Hepatocyte (in vitro differentiated cells): ENCODE measurements at regions not wholly inside any gene's neighbourhood (a gene's known extent, or its start where the extent isn't known, plus 50 kb on each side); places are given as distances from the start of the nearest gene placed in this dataset.

Experiments
- DNase-seq: peaks from one replicate; pipeline ENCODE4 v3.0.0-alpha.2; 2016; ENCODE audit warnings: low spot score
- H2AFZ ChIP-seq: fragments of 200-600 bp; sonication (generic); 2 replicates; pipeline ENCODE4 v1.6.0; 2016; ENCODE audit warnings: antibody characterized with exemption, mild to moderate bottlenecking
- H3K27ac ChIP-seq: fragments of 200-600 bp; sonication (generic); 2 replicates; pipeline ENCODE4 v1.5.1; 2016; ENCODE audit warnings: mild to moderate bottlenecking
- H3K27me3 ChIP-seq: fragments of 200-600 bp; sonication (generic); 2 replicates; pipeline ENCODE4 v1.6.1; 2016
- H3K36me3 ChIP-seq: fragments of 200-600 bp; sonication (generic); replicated peaks from 2 replicates; pipeline ENCODE4 v1.5.1; 2016; ENCODE audit warnings: low read depth; ENCODE audit not compliant: insufficient read depth
- H3K4me1 ChIP-seq: fragments of 200-600 bp; sonication (generic); 2 replicates; pipeline ENCODE4 v1.5.1; 2016; ENCODE audit warnings: mild to moderate bottlenecking, moderate library complexity; ENCODE audit not compliant: insufficient read depth
- H3K4me2 ChIP-seq: fragments of 200-600 bp; sonication (generic); 2 replicates; pipeline ENCODE4 v1.6.0; 2016
- H3K4me3 ChIP-seq: fragments of 200-600 bp; sonication (generic); 2 replicates; pipeline ENCODE4 v1.5.1; 2016; ENCODE audit warnings: mild to moderate bottlenecking
- H3K79me2 ChIP-seq: fragments of 200-600 bp; sonication (generic); 2 replicates; pipeline ENCODE4 v1.6.0; 2017; ENCODE audit warnings: mild to moderate bottlenecking
- H3K9me2 ChIP-seq: fragments of 200-600 bp; sonication (generic); replicated peaks from 2 replicates; pipeline ENCODE4 v1.6.0; 2017; ENCODE audit warnings: mild to moderate bottlenecking; ENCODE audit not compliant: insufficient read depth
- H3K9me3 ChIP-seq: fragments of 200-600 bp; sonication (generic); 2 replicates; pipeline ENCODE4 v1.5.1; 2016; ENCODE audit warnings: low read depth, mild to moderate bottlenecking
- H4K20me1 ChIP-seq: fragments of 200-600 bp; sonication (generic); 2 replicates; pipeline ENCODE4 v1.6.0; 2016; ENCODE audit warnings: mild to moderate bottlenecking; ENCODE audit not compliant: insufficient read depth, poor library complexity, severe bottlenecking
- EZH2 ChIP-seq: fragments of 200-600 bp; sonication (generic); IDR thresholded peaks from 2 replicates; pipeline ENCODE4 v1.6.1; 2016; ENCODE audit warnings: antibody characterized with exemption, mild to moderate bottlenecking, borderline replicate concordance
- EZH2phosphoT487 ChIP-seq: fragments of 200-600 bp; sonication (generic); IDR thresholded peaks from one replicate; pipeline ENCODE4 v1.6.1; 2018; ENCODE audit warnings: antibody characterized with exemption, mild to moderate bottlenecking, low read depth, moderate library complexity; ENCODE audit not compliant: unreplicated experiment, severe bottlenecking
- WGBS: methylation state at CpG from one replicate; pipeline ENCODE4 v1.1.6; 2016; ENCODE audit warnings: low lambda C conversion rate; ENCODE audit errors: missing lambda C conversion rate; 5-methylcytosine and 5-hydroxymethylcytosine counted together
- TF ChIP-seq, protein P1 (sequence below): fragments of 200-600 bp; sonication (generic); IDR thresholded peaks from 2 replicates; pipeline ENCODE4 v1.5.1; 2016; ENCODE audit warnings: antibody characterized with exemption, mild to moderate bottlenecking; ENCODE audit not compliant: poor library complexity

DNA sequence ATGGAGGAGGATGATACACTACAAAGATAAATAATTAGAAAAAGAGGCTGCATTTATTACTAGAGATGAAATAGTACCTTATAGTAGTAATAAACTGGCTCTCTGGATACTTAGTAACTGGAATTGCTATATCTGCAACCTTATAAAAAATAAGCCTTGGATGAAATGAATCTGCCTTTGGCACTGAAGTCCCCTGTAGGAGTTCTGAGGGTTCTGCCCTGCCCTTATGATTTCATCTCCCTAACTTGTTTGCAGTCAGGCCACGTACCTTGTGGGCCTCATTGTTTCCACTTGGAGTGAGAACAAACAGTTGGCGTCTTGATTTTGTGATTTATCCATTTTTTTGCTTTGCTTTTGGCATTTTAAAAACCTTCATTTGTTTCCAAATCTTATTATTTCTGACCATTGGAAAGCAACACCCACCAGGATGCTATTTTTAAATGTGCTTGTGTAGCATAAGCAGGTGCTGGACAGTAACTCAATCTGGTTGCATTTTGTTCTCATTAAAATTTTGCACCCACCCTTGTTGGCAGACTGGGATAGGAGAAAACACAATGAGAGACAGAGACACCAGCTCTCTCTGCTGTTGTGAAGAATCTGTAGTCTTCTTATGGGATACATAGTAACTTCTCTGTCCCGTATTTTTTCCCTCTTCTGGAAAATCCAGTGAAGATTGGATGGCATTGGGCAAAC is 518.9 kb upstream of the SGCD start:
- no peak for TF ChIP-seq EZH2phosphoT487
- TF ChIP-seq EZH2: no peak
- TF ChIP-seq, protein P1, sequence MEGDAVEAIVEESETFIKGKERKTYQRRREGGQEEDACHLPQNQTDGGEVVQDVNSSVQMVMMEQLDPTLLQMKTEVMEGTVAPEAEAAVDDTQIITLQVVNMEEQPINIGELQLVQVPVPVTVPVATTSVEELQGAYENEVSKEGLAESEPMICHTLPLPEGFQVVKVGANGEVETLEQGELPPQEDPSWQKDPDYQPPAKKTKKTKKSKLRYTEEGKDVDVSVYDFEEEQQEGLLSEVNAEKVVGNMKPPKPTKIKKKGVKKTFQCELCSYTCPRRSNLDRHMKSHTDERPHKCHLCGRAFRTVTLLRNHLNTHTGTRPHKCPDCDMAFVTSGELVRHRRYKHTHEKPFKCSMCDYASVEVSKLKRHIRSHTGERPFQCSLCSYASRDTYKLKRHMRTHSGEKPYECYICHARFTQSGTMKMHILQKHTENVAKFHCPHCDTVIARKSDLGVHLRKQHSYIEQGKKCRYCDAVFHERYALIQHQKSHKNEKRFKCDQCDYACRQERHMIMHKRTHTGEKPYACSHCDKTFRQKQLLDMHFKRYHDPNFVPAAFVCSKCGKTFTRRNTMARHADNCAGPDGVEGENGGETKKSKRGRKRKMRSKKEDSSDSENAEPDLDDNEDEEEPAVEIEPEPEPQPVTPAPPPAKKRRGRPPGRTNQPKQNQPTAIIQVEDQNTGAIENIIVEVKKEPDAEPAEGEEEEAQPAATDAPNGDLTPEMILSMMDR: no peak
- H3K9me3 ChIP-seq: no peaks in the 10 kb centered on the region
- H2AFZ ChIP-seq: no peak overlapping the region
- no peaks in the 10 kb centered on the region for H3K79me2 ChIP-seq
- H4K20me1 ChIP-seq: no peaks in the 10 kb centered on the region
- DNase-seq: no peak
- H3K27me3 ChIP-seq: no peaks in the 10 kb centered on the region
- 72% methylated on average over 3 of the region's 3 CpGs for WGBS
- H3K27ac ChIP-seq: no peak overlapping the region
- no peaks in the 10 kb centered on the region for H3K4me1 ChIP-seq
- no peak overlapping the region for H3K4me2 ChIP-seq
- H3K4me3 ChIP-seq: no peak overlapping the region
- H3K36me3 ChIP-seq: no peaks in the 10 kb centered on the region
- no peaks in the 10 kb centered on the region for H3K9me2 ChIP-seq

GRCh38 chr5:155815248-155815647 is 511.7 kb upstream of the SGCD start:
- no peak overlapping the region for H3K4me3 ChIP-seq
- H3K27me3 ChIP-seq: no peaks in the 10 kb centered on the region
- H2AFZ ChIP-seq: no peak overlapping the region
- no peak for DNase-seq
- H4K20me1 ChIP-seq: no peaks in the 10 kb centered on the region
- H3K79me2 ChIP-seq: no peaks in the 10 kb centered on the region
- no peaks in the 10 kb centered on the region for H3K9me2 ChIP-seq
- no peaks in the 10 kb centered on the region for H3K36me3 ChIP-seq
- 75% methylated on average over 1 of the region's 1 CpG for WGBS
- no peak overlapping the region for H3K27ac ChIP-seq
- H3K4me2 ChIP-seq: no peak overlapping the region
- H3K4me1 ChIP-seq: no peaks in the 10 kb centered on the region
- TF ChIP-seq, protein P1: no peak
- TF ChIP-seq EZH2phosphoT487: no peak
- TF ChIP-seq EZH2: no peak
- no peaks in the 10 kb centered on the region for H3K9me3 ChIP-seq

- H3K9me3 ChIP-seq: no peaks in the 10 kb centered on the region
- no peaks in the 10 kb centered on the region for H3K9me2 ChIP-seq
- H3K4me2 ChIP-seq: no peak overlapping the region
- H4K20me1 ChIP-seq: no peaks in the 10 kb centered on the region
- 54% methylated on average over 3 of the region's 3 CpGs for WGBS
- no peak overlapping the region for H2AFZ ChIP-seq
- no peak for DNase-seq
- no peaks in the 10 kb centered on the region for H3K4me1 ChIP-seq
- no peaks in the 10 kb centered on the region for H3K36me3 ChIP-seq
- TF ChIP-seq, protein P1: peak; percentile 14
- TF ChIP-seq EZH2 (no peak), EZH2phosphoT487 (no peak)
- H3K4me3 ChIP-seq: no peak overlapping the region
- no peaks in the 10 kb centered on the region for H3K79me2 ChIP-seq
- H3K27me3 ChIP-seq: no peaks in the 10 kb centered on the region
- no peak overlapping the region for H3K27ac ChIP-seq
Observed at GRCh38 chr5:155822177-155822576, 504.8 kb upstream of the SGCD start.
